ENCODE measurements at regions not wholly inside any gene's neighbourhood (a gene's known extent, or its start where the extent isn't known, plus 50 kb on each side); places are given as distances from the start of the nearest gene placed in this dataset.
A peak's percentile ranks its signal among the peaks of the same experiment; 100 is the strongest.
"Not testable (repeated sequence)": the region's sequence is repeated elsewhere in the genome, so short reads cannot be mapped to it uniquely, and the experiment has no call there.

- no CpG with 5 or more reads among the region's 4 CpGs for WGBS (ENCODE audit: extremely low coverage, insufficient coverage, insufficient read length)
Measured at GRCh38 chr20:16828666-16829305, 80.6 kb downstream of the OTOR start.

DNA sequence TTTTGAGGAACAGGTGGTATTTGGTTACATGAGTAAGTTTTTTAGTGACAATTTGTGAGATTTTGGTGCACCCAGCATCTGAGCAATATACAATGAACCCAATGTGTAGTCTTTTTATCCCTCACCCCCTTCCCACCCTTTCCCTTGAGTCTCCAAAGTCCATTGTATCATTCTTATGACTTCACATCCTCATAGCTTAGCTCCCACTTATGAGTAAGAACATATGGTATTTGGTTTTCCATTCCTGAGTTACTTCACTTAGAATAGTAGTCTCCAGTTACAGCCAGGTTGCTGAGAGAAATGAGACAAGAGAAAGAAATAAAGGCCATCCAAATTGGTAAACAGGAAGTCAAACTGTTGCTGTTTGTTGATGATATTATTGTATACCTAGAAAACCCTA lies 87.5 kb downstream of the OTOR start:
- H3K14ac ChIP-seq (ENCODE audit: low read length); H3K23ac ChIP-seq (ENCODE audit: low read length); H3K79me1 ChIP-seq (ENCODE audit: low read length); H2BK12ac ChIP-seq (ENCODE audit: low read length); H3K27ac ChIP-seq (ENCODE audit: low read depth, low read length); H3K4me2 ChIP-seq (ENCODE audit: low read length); H3K9me3 ChIP-seq (ENCODE audit: insufficient read depth, low read depth, low read length); H2AFZ ChIP-seq (ENCODE audit: insufficient read depth, low read length, poor library complexity); H2BK120ac ChIP-seq (ENCODE audit: insufficient read depth, low read length, poor library complexity); H3K4me3 ChIP-seq (ENCODE audit: low read depth, low read length); H3K36me3 ChIP-seq (ENCODE audit: control insufficient read depth in 1 of 2, insufficient read depth in 2 of 2, low read length in 2 of 2); H3K27me3 ChIP-seq (ENCODE audit: insufficient read depth, low read length); H4K8ac ChIP-seq (ENCODE audit: low read depth, low read length); H3K79me2 ChIP-seq (ENCODE audit: control insufficient read depth, insufficient read depth, low read length, poor library complexity); H4K12ac ChIP-seq (ENCODE audit: low read depth, low read length); H3K4ac ChIP-seq (ENCODE audit: low read depth, low read length); H2BK5ac ChIP-seq (ENCODE audit: low read depth, low read length, poor library complexity); H3K9ac ChIP-seq (ENCODE audit: low read length); H3K4me1 ChIP-seq (ENCODE audit: control insufficient read depth in 1 of 2, insufficient read depth in 2 of 2, low read length in 2 of 2); H2AK5ac ChIP-seq (ENCODE audit: low read length); H4K91ac ChIP-seq (ENCODE audit: low read depth, low read length); H3K18ac ChIP-seq (ENCODE audit: low read length): not testable (repeated sequence)
- DNase-seq: peak in 1 of 2 donors; percentile 36

More at GRCh38 chr20:16828666-16829305, 80.6 kb downstream of the OTOR start:
- Histone ChIP-seq H3K18ac (ENCODE audit: low read length) (no peak overlapping the region), H3K27ac (ENCODE audit: low read depth, low read length) (no peak overlapping the region), H3K4me3 (ENCODE audit: low read depth, low read length) (no peak overlapping the region), H3K14ac (ENCODE audit: low read length) (no peak overlapping the region), H3K4ac (ENCODE audit: low read depth, low read length) (no peak overlapping the region), H4K91ac (ENCODE audit: low read depth, low read length) (no peak overlapping the region), H3K23ac (ENCODE audit: low read length) (no peak overlapping the region), H2AFZ (ENCODE audit: insufficient read depth, low read length, poor library complexity) (no peak overlapping the region), H2BK5ac (ENCODE audit: low read depth, low read length, poor library complexity) (no peak overlapping the region), H3K4me2 (ENCODE audit: low read length) (no peak overlapping the region), H3K79me1 (ENCODE audit: low read length) (no peaks in the 10 kb centered on the region), H3K9me3 (ENCODE audit: insufficient read depth, low read depth, low read length) (no peaks in the 10 kb centered on the region), H2BK12ac (ENCODE audit: low read length) (no peak overlapping the region), H2AK5ac (ENCODE audit: low read length) (no peak overlapping the region), H3K4me1 (ENCODE audit: control insufficient read depth in 1 of 2, insufficient read depth in 2 of 2, low read length in 2 of 2) (no peaks in the 10 kb centered on the region), H3K36me3 (ENCODE audit: control insufficient read depth in 1 of 2, insufficient read depth in 2 of 2, low read length in 2 of 2) (no peaks in the 10 kb centered on the region), H4K8ac (ENCODE audit: low read depth, low read length) (no peak overlapping the region), H4K12ac (ENCODE audit: low read depth, low read length) (no peak overlapping the region), H3K79me2 (ENCODE audit: control insufficient read depth, insufficient read depth, low read length, poor library complexity) (no peaks in the 10 kb centered on the region), H2BK120ac (ENCODE audit: insufficient read depth, low read length, poor library complexity) (no peak overlapping the region), H3K9ac (ENCODE audit: low read length) (no peak overlapping the region), H3K27me3 (ENCODE audit: insufficient read depth, low read length) (no peaks in the 10 kb centered on the region)
- no peak for DNase-seq

- H3K27me3 ChIP-seq (ENCODE audit: insufficient read depth, low read length): no peaks in the 10 kb centered on the region
- H3K9me3 ChIP-seq (ENCODE audit: insufficient read depth, low read depth, low read length): no peaks in the 10 kb centered on the region
- H3K14ac ChIP-seq (ENCODE audit: low read length): no peak overlapping the region
- WGBS (ENCODE audit: extremely low coverage, insufficient coverage, insufficient read length): no CpG with 5 or more reads among the region's 2 CpGs
- no peaks in the 10 kb centered on the region for H3K36me3 ChIP-seq (ENCODE audit: control insufficient read depth in 1 of 2, insufficient read depth in 2 of 2, low read length in 2 of 2)
- H3K4me1 ChIP-seq (ENCODE audit: control insufficient read depth in 1 of 2, insufficient read depth in 2 of 2, low read length in 2 of 2): no peaks in the 10 kb centered on the region
- H3K4me3 ChIP-seq (ENCODE audit: low read depth, low read length): no peak overlapping the region
- no peak overlapping the region for H4K8ac ChIP-seq (ENCODE audit: low read depth, low read length)
- H3K79me2 ChIP-seq (ENCODE audit: control insufficient read depth, insufficient read depth, low read length, poor library complexity): no peaks in the 10 kb centered on the region
- no peak overlapping the region for H4K91ac ChIP-seq (ENCODE audit: low read depth, low read length)
- H3K4me2 ChIP-seq (ENCODE audit: low read length): no peak overlapping the region
- H3K4ac ChIP-seq (ENCODE audit: low read depth, low read length): no peak overlapping the region
- H2BK5ac ChIP-seq (ENCODE audit: low read depth, low read length, poor library complexity): no peak overlapping the region
- H4K12ac ChIP-seq (ENCODE audit: low read depth, low read length): no peak overlapping the region
- no peak overlapping the region for H3K18ac ChIP-seq (ENCODE audit: low read length)
- H2AFZ ChIP-seq (ENCODE audit: insufficient read depth, low read length, poor library complexity): no peak overlapping the region
- DNase-seq: no peak
- H2BK12ac ChIP-seq (ENCODE audit: low read length): no peak overlapping the region
- no peak overlapping the region for H2AK5ac ChIP-seq (ENCODE audit: low read length)
- H3K27ac ChIP-seq (ENCODE audit: low read depth, low read length): no peak overlapping the region
- H3K79me1 ChIP-seq (ENCODE audit: low read length): no peaks in the 10 kb centered on the region
- no peak overlapping the region for H3K9ac ChIP-seq (ENCODE audit: low read length)
- H3K23ac ChIP-seq (ENCODE audit: low read length): no peak overlapping the region
- H2BK120ac ChIP-seq (ENCODE audit: insufficient read depth, low read length, poor library complexity): no peak overlapping the region
Measured at GRCh38 chr20:16842486-16843120, 94.4 kb downstream of the OTOR start.

GRCh38 chr20:16844406-16844805 lies 96.2 kb downstream of the OTOR start:
- no peak overlapping the region for H3K9ac ChIP-seq (ENCODE audit: low read length)
- no peak overlapping the region for H4K91ac ChIP-seq (ENCODE audit: low read depth, low read length)
- H3K4me1 ChIP-seq (ENCODE audit: control insufficient read depth in 1 of 2, insufficient read depth in 2 of 2, low read length in 2 of 2): no peaks in the 10 kb centered on the region
- no peaks in the 10 kb centered on the region for H3K36me3 ChIP-seq (ENCODE audit: control insufficient read depth in 1 of 2, insufficient read depth in 2 of 2, low read length in 2 of 2)
- H3K4ac ChIP-seq (ENCODE audit: low read depth, low read length): no peak overlapping the region
- no peak overlapping the region for H2BK120ac ChIP-seq (ENCODE audit: insufficient read depth, low read length, poor library complexity)
- no peak overlapping the region for H2AK5ac ChIP-seq (ENCODE audit: low read length)
- H2BK5ac ChIP-seq (ENCODE audit: low read depth, low read length, poor library complexity): no peak overlapping the region
- H3K23ac ChIP-seq (ENCODE audit: low read length): no peak overlapping the region
- no peak overlapping the region for H3K27ac ChIP-seq (ENCODE audit: low read depth, low read length)
- H3K4me2 ChIP-seq (ENCODE audit: low read length): no peak overlapping the region
- no peak overlapping the region for H3K18ac ChIP-seq (ENCODE audit: low read length)
- no peak overlapping the region for H2AFZ ChIP-seq (ENCODE audit: insufficient read depth, low read length, poor library complexity)
- peak in 1 of 2 donors; percentile 62 for DNase-seq
- no peak overlapping the region for H3K14ac ChIP-seq (ENCODE audit: low read length)
- no peaks in the 10 kb centered on the region for H3K27me3 ChIP-seq (ENCODE audit: insufficient read depth, low read length)
- WGBS (ENCODE audit: extremely low coverage, insufficient coverage, insufficient read length): no CpG with 5 or more reads among the region's 1 CpG
- no peak overlapping the region for H4K8ac ChIP-seq (ENCODE audit: low read depth, low read length)
- H3K79me1 ChIP-seq (ENCODE audit: low read length): no peaks in the 10 kb centered on the region
- H3K4me3 ChIP-seq (ENCODE audit: low read depth, low read length): no peak overlapping the region
- H4K12ac ChIP-seq (ENCODE audit: low read depth, low read length): no peak overlapping the region
- H2BK12ac ChIP-seq (ENCODE audit: low read length): no peak overlapping the region
- no peaks in the 10 kb centered on the region for H3K9me3 ChIP-seq (ENCODE audit: insufficient read depth, low read depth, low read length)
- H3K79me2 ChIP-seq (ENCODE audit: control insufficient read depth, insufficient read depth, low read length, poor library complexity): no peaks in the 10 kb centered on the region
